K562 (cell line): ENCODE measurements at regions not wholly inside any gene's neighbourhood (a gene's known extent, or its start where the extent isn't known, plus 50 kb on each side); places are given as distances from the start of the nearest gene placed in this dataset.

Experiments used
- ATAC-seq: fragments of 200-7000 bp; cut with Tn5 transposase; 3 replicates; pipeline ENCODE4 v1.9.1; 2020; ENCODE audit warnings: moderate library complexity
- BruUV-seq: library from RNA; stranded (reverse); fragments of 400-500 nt; replicated peaks from 2 replicates; lab custom pipeline; 2021; lab: Mats Ljungman, UMichigan
- CTCF ChIA-PET: fragments of 300-600 bp; formaldehyde crosslinking; extraction: SDS; loops from one replicate; lab custom pipeline; 2021; ENCODE audit warnings: low intra/inter-chr PET ratio; lab: Yijun Ruan, JAX
- POLR2A ChIA-PET: fragments of 300-600, 350-650 bp; sonication (Branson Sonifier 250); formaldehyde crosslinking; extraction: SDS; loops from one replicate; lab custom pipeline; 2021; ENCODE audit warnings: antibody characterized with exemption, inconsistent platforms; lab: Yijun Ruan, JAX
- DNase-seq, 4 experiments: peaks; one replicate each; pipeline versions ENCODE4 v3.0.0 to v3.0.0-alpha.2; 2011 to 2018; ENCODE audit warnings: low spot score in 3 of 4, mixed read lengths in 3 of 4; ENCODE audit errors: extremely low read depth in 1 of 4
- FAIRE-seq: peaks from 2 replicates; lab custom pipeline; 2011; peaks lifted over from hg19 to GRCh38; lab: Jason Lieb, UNC
- H2AFZ ChIP-seq: 2 replicates; pipeline ENCODE4 v1.6.0; 2011; ENCODE audit warnings: low read depth, low read length, control low read depth, inconsistent platforms
- H3K27ac ChIP-seq: fragments of 200-600 bp; 3 replicates; pipeline ENCODE4 v1.8.0; 2011; ENCODE audit warnings: low read depth, mild to moderate bottlenecking, control low read depth, inconsistent platforms, low read length, moderate library complexity, mixed read lengths; ENCODE audit errors: extremely low read depth
- H3K27me3 ChIP-seq, 2 experiments: fragments of 300-600 bp in 1 of 2; 2 replicates in 1 of 2; 3 replicates in 1 of 2; pipeline versions ENCODE4 v1.6.0 to v1.8.0; 2011; ENCODE audit warnings: inconsistent platforms in 2 of 2, low read length in 2 of 2, mild to moderate bottlenecking in 1 of 2, mixed read lengths in 1 of 2, moderate library complexity in 1 of 2; ENCODE audit not compliant: control insufficient read depth in 2 of 2, insufficient read depth in 2 of 2
- H3K36me3 ChIP-seq: fragments of 300-600 bp; 3 replicates; pipeline ENCODE4 v1.8.0; 2011; ENCODE audit warnings: mild to moderate bottlenecking, low read length, inconsistent platforms; ENCODE audit not compliant: control insufficient read depth, insufficient read depth
- H3K4me1 ChIP-seq, 2 experiments: fragments of 200-600 bp in 1 of 2; replicated peaks in 1 of 2; 2 replicates in 1 of 2; 3 replicates in 1 of 2; pipeline versions ENCODE4 v1.5.1 to v1.8.0; 2011; ENCODE audit warnings: inconsistent platforms in 2 of 2, low read length in 2 of 2, mild to moderate bottlenecking in 1 of 2, mixed read lengths in 1 of 2, moderate library complexity in 1 of 2; ENCODE audit not compliant: control insufficient read depth in 2 of 2, insufficient read depth in 2 of 2
- H3K4me2 ChIP-seq: 2 replicates; pipeline ENCODE4 v1.6.1; 2011; ENCODE audit warnings: low read length, control low read depth, inconsistent platforms, mixed read lengths; ENCODE audit not compliant: insufficient read depth
- H3K4me3 ChIP-seq: fragments of 200-600 bp; sonication (generic), shearing (Covaris generic); 2 replicates; pipeline ENCODE4 v1.5.1; 2016; ENCODE audit warnings: control low read depth, inconsistent platforms
- H3K79me2 ChIP-seq: fragments of 200-600 bp; 3 replicates; pipeline ENCODE4 v1.8.0; 2011; ENCODE audit warnings: low read length, inconsistent platforms; ENCODE audit not compliant: control insufficient read depth, insufficient read depth
- H3K9ac ChIP-seq, 2 experiments: 2 replicates each; pipeline versions ENCODE4 v1.6.0 to v1.6.1; 2011; ENCODE audit warnings: low read depth in 2 of 2, low read length in 2 of 2, control low read depth in 1 of 2, inconsistent platforms in 1 of 2, mild to moderate bottlenecking in 1 of 2, mixed read lengths in 1 of 2; ENCODE audit not compliant: insufficient read depth in 1 of 2
- H3K9me1 ChIP-seq: one replicate; pipeline ENCODE4 v1.6.0; 2011; ENCODE audit warnings: inconsistent platforms, mild to moderate bottlenecking, low read length, moderate library complexity; ENCODE audit not compliant: control insufficient read depth, insufficient read depth
- H3K9me3 ChIP-seq: replicated peaks from 2 replicates; pipeline ENCODE4 v1.5.1; 2011; ENCODE audit warnings: low read depth, low read length, inconsistent platforms; ENCODE audit not compliant: control insufficient read depth, insufficient read depth
- H4K20me1 ChIP-seq: replicated peaks from 2 replicates; pipeline ENCODE4 v1.6.1; 2011; ENCODE audit warnings: low read length, inconsistent platforms, mixed read lengths; ENCODE audit not compliant: control insufficient read depth, insufficient read depth
- AFF4 ChIP-seq: sonication (generic); formaldehyde crosslinking; IDR thresholded peaks from 2 replicates; pipeline ENCODE4 v1.8.0; 2023; ENCODE audit warnings: mild to moderate bottlenecking, missing genetic modification reagents
- CBFA2T2 ChIP-seq: fragments of 450-650 bp; conservative IDR thresholded peaks from 2 replicates; pipeline ENCODE4 v1.6.1; 2017; ENCODE audit warnings: mild to moderate bottlenecking
- CBX5 ChIP-seq: IDR thresholded peaks from 2 replicates; pipeline ENCODE4 v1.6.1; 2014; ENCODE audit warnings: low read depth, borderline replicate concordance
- CHD1 ChIP-seq: fragments of 200-600 bp; sonication (generic); IDR thresholded peaks from one replicate; pipeline ENCODE4 v1.6.1; 2012; ENCODE audit warnings: mild to moderate bottlenecking, moderate library complexity, low read length, inconsistent platforms
- DEAF1 ChIP-seq: fragments of 450-650 bp; formaldehyde crosslinking; IDR thresholded peaks from 2 replicates; pipeline ENCODE4 v1.4.0; 2020; ENCODE audit warnings: mild to moderate bottlenecking, moderate library complexity
- EWSR1 ChIP-seq: fragments of 450-650 bp; IDR thresholded peaks from 2 replicates; pipeline ENCODE4 v1.6.1; 2018; ENCODE audit warnings: borderline replicate concordance, mild to moderate bottlenecking, low read depth, moderate library complexity; ENCODE audit not compliant: partially characterized antibody
- FOXK1 ChIP-seq: sonication (generic); formaldehyde crosslinking; IDR thresholded peaks from 2 replicates; pipeline ENCODE4 v1.8.0; 2022; ENCODE audit warnings: missing genetic modification reagents, mild to moderate bottlenecking, borderline replicate concordance
- KHSRP ChIP-seq: fragments of 450-650 bp; IDR thresholded peaks from 2 replicates; pipeline ENCODE4 v1.6.1; 2017
- MCM7 ChIP-seq, 2 experiments: fragments of 450-650 bp; IDR thresholded peaks; 2 replicates each; pipeline ENCODE4 v1.6.1; 2016 to 2018
- RBM22 ChIP-seq: fragments of 200-400 bp; formaldehyde crosslinking; IDR thresholded peaks from 2 replicates; pipeline ENCODE4 v1.6.1; 2018; ENCODE audit warnings: low read length, low read depth; ENCODE audit not compliant: poor library complexity, severe bottlenecking
- RBM39 ChIP-seq: fragments of 200-400 bp; formaldehyde crosslinking; optimal IDR thresholded peaks from 2 replicates; pipeline ENCODE3; 2018; ENCODE audit warnings: low read depth, low read length
- ZBTB49 ChIP-seq: sonication (generic); formaldehyde crosslinking; IDR thresholded peaks from 2 replicates; pipeline ENCODE4 v1.8.0; 2022; ENCODE audit warnings: missing genetic modification reagents, mild to moderate bottlenecking, borderline replicate concordance
- ZNF239 ChIP-seq: fragments of 250-450 bp; sonication (Bioruptor Pico); IDR thresholded peaks from 2 replicates; pipeline ENCODE4 v1.4.0; 2020; ENCODE audit warnings: mild to moderate bottlenecking
- WGBS: fragments of 100-300 bp; shearing (Covaris generic); methylation state at CpG from one replicate; pipeline ENCODE4 v1.1.6; 2016; ENCODE audit warnings: low coverage, mixed read lengths; ENCODE audit not compliant: insufficient coverage; ENCODE audit errors: missing lambda C conversion rate; 5-methylcytosine and 5-hydroxymethylcytosine counted together
- in situ Hi-C: fragments of 300-500 bp; cut with MboI; formaldehyde crosslinking; loops from 4 replicates; pipeline ENCODE4 v1.15.0; 2018; ENCODE audit warnings: inconsistent platforms, mixed read lengths
- intact Hi-C: fragments of 100-400 bp; cut with micrococcal nuclease; formaldehyde crosslinking; loops from 2 replicates; pipeline ENCODE4 v1.14.2; 2022

GRCh38 chr1:106268070-106268469 is 788.4 kb upstream of the PRMT6 start:
- intact Hi-C loops (no loop called here), in situ Hi-C loops (no loop called here)
- H3K4me3 ChIP-seq, result no peak overlapping the region
- no peak for FAIRE-seq
- CTCF ChIA-PET, result no interaction called here
- H3K9ac ChIP-seq, result no peak overlapping the region
- POLR2A ChIA-PET, result no interaction called here
- no peaks in the 10 kb centered on the region for H3K4me1 ChIP-seq
- no peak for DNase-seq
- no peak overlapping the region for H2AFZ ChIP-seq
- H3K27me3 ChIP-seq, result no peaks in the 10 kb centered on the region
- no peak for ATAC-seq
- TF ChIP-seq CBX5 (no peak), KHSRP (no peak), FOXK1 (CRISPR knock-in tag) (no peak), ZBTB49 (no peak), DEAF1 (no peak), RBM39 (no peak), MCM7 (IDR thresholded peaks at IDR 0.05) (no peak), AFF4 (no peak), CBFA2T2 (no peak), ZNF239 (no peak), EWSR1 (no peak), RBM22 (no peak), CHD1 (no peak)
- 0% methylated on average over 5 of the region's 5 CpGs for WGBS
- no TSS peak for BruUV-seq
- no peak overlapping the region for H3K4me2 ChIP-seq
- H3K9me3 ChIP-seq, result no peaks in the 10 kb centered on the region
- no peaks in the 10 kb centered on the region for H3K79me2 ChIP-seq
- no peaks in the 10 kb centered on the region for H4K20me1 ChIP-seq
- H3K36me3 ChIP-seq, result no peaks in the 10 kb centered on the region
- no peak overlapping the region for H3K27ac ChIP-seq
- no peaks in the 10 kb centered on the region for H3K9me1 ChIP-seq
